ENCODE measurements at regions not wholly inside any gene's neighbourhood (a gene's known extent, or its start where the extent isn't known, plus 50 kb on each side); places are given as distances from the start of the nearest gene placed in this dataset.

DNA sequence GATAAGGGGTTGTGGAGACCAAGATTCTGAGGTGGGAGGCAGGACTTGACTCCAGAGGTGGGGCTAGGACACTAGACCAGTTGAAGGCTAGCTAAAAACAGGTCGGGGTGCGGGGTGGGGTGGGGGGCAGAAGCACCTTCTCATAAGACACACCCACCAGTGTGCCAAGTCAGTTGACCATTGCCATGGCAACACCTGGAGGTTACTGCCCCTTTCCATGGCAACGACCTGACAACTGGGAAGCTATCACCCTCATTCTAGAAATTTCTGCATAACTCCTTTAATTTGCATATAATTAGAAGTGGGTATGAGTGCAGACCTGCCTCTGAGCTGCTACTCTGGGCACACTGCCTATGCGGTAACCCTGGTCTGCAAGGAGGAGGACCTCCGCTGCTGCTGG is 53.9 kb upstream of the ALOX12 start:
- no peak for DNase-seq

DNA sequence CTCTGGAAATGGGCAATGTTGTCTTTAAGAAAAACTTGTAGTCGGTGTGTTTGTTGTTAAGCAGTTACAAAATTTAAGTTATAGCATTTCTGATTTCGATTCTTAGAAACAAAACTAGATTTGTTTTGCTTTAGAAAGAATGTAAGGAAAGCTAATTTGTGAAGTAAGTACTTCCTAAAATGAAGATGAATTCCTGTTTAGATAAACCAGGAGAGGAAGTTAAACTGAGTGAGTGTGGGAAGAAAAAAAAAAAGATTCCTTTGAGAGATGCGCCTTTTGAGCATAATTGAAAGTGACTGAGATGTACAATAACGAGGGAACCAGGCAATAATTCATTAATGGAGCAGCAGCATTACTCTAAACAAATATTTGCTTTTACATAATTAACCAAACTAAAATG is 52.4 kb upstream of the ALOX12 start:
- DNase-seq = no peak
